ENCODE measurements at regions not wholly inside any gene's neighbourhood (a gene's known extent, or its start where the extent isn't known, plus 50 kb on each side); places are given as distances from the start of the nearest gene placed in this dataset.
"Not testable (repeated sequence)": the region's sequence is repeated elsewhere in the genome, so short reads cannot be mapped to it uniquely, and the experiment has no call there.

DNA sequence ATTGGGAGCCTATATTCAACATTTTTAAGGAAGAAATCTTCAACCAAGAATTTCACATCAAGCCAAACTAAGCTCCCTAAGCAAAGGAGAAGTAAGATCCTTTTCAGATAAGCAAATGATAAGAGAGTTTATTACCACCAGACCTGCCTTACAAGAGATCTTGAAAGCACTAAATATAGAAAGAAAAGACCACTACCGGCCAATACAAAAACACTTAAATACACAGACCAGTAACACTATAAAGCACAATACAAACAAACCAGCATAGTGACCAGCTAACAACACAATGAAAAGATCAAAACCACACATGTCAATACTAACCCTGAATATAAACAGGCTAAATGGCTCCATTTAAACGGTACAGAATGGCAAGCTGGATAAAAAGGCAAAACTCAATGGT is 165.4 kb downstream of the MRPL39 start:
- FAIRE-seq, result no peak

DNA sequence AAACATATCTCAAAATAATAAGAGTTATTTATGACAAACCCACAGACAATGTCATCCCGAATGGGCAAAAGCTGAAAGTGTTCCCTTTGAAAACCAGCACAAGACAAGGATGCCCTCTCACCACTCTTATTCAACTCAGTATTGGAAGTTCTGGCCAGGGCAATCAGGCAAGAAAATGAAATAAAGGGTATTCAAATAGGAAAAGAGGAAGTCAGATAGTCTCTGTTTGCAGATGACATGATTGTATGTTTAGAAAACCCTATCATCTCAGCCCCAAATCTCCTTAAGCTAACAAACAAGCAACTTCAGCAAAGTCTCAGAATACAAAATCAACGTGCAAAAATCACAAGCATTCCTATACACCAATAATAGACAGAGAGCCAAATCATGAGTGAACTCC is 169.8 kb downstream of the MRPL39 start:
- not testable (repeated sequence) for H3K9me3 Mint-ChIP-seq (ENCODE audit: unreplicated experiment); H3K4me1 ChIP-seq (ENCODE audit: insufficient read depth, low read length); H3K27ac Mint-ChIP-seq (ENCODE audit: unreplicated experiment); H3K27ac ChIP-seq (ENCODE audit: low read depth, low read length); H3K27me3 Mint-ChIP-seq (ENCODE audit: low read depth, unreplicated experiment); H3K4me3 ChIP-seq (ENCODE audit: insufficient read depth, low read depth, low read length); H3K36me3 ChIP-seq (ENCODE audit: insufficient read depth, low read length); H3K9me3 ChIP-seq (ENCODE audit: insufficient read depth, low read depth, low read length); H3K4me2 ChIP-seq (ENCODE audit: low read length); H2AFZ ChIP-seq (ENCODE audit: low read depth, low read length); DNase-seq (ENCODE audit: low read depth); H3K27me3 ChIP-seq (ENCODE audit: insufficient read depth, low read length); H3K36me3 Mint-ChIP-seq (ENCODE audit: low read depth, unreplicated experiment); H4K20me1 ChIP-seq (ENCODE audit: insufficient read depth, low read length); FAIRE-seq; H3K9ac ChIP-seq (ENCODE audit: low read length); H3K4me3 Mint-ChIP-seq (ENCODE audit: unreplicated experiment); H3K4me1 Mint-ChIP-seq (ENCODE audit: low read depth, unreplicated experiment); H3K79me2 ChIP-seq (ENCODE audit: insufficient read depth, low read length)

More for the DNA sequence above, 165.4 kb downstream of the MRPL39 start:
- DNase-seq (ENCODE audit: low read depth), result no peak
- H4K20me1 ChIP-seq (ENCODE audit: insufficient read depth, low read length), result no peaks in the 10 kb centered on the region
- H3K9ac ChIP-seq (ENCODE audit: low read length), result no peak overlapping the region
- H3K27ac Mint-ChIP-seq (ENCODE audit: unreplicated experiment), result no peak overlapping the region
- H3K4me3 ChIP-seq (ENCODE audit: insufficient read depth, low read depth, low read length), result no peak overlapping the region
- no peak overlapping the region for H3K4me2 ChIP-seq (ENCODE audit: low read length)
- TF ChIP-seq, protein P1, sequence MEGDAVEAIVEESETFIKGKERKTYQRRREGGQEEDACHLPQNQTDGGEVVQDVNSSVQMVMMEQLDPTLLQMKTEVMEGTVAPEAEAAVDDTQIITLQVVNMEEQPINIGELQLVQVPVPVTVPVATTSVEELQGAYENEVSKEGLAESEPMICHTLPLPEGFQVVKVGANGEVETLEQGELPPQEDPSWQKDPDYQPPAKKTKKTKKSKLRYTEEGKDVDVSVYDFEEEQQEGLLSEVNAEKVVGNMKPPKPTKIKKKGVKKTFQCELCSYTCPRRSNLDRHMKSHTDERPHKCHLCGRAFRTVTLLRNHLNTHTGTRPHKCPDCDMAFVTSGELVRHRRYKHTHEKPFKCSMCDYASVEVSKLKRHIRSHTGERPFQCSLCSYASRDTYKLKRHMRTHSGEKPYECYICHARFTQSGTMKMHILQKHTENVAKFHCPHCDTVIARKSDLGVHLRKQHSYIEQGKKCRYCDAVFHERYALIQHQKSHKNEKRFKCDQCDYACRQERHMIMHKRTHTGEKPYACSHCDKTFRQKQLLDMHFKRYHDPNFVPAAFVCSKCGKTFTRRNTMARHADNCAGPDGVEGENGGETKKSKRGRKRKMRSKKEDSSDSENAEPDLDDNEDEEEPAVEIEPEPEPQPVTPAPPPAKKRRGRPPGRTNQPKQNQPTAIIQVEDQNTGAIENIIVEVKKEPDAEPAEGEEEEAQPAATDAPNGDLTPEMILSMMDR (IDR thresholded peaks at IDR 0.05; ENCODE audit: insufficient read depth, low read depth, low read length), result no peak
- TF ChIP-seq EZH2 (IDR thresholded peaks at IDR 0.05; ENCODE audit: insufficient read depth, low read length), result no peak
- H3K4me3 Mint-ChIP-seq (ENCODE audit: unreplicated experiment), result no peak overlapping the region
- H3K4me1 ChIP-seq (ENCODE audit: insufficient read depth, low read length), result no peaks in the 10 kb centered on the region
- H2AFZ ChIP-seq (ENCODE audit: low read depth, low read length), result no peak overlapping the region
- no peaks in the 10 kb centered on the region for H3K9me3 Mint-ChIP-seq (ENCODE audit: unreplicated experiment)
- H3K4me1 Mint-ChIP-seq (ENCODE audit: low read depth, unreplicated experiment), result no peaks in the 10 kb centered on the region
- H3K36me3 Mint-ChIP-seq (ENCODE audit: low read depth, unreplicated experiment), result no peaks in the 10 kb centered on the region
- H3K9me3 ChIP-seq (ENCODE audit: insufficient read depth, low read depth, low read length), result no peaks in the 10 kb centered on the region
- no peaks in the 10 kb centered on the region for H3K36me3 ChIP-seq (ENCODE audit: insufficient read depth, low read length)
- no peaks in the 10 kb centered on the region for H3K27me3 ChIP-seq (ENCODE audit: insufficient read depth, low read length)
- H3K27me3 Mint-ChIP-seq (ENCODE audit: low read depth, unreplicated experiment), result no peaks in the 10 kb centered on the region
- no peak overlapping the region for H3K27ac ChIP-seq (ENCODE audit: low read depth, low read length)
- no peaks in the 10 kb centered on the region for H3K79me2 ChIP-seq (ENCODE audit: insufficient read depth, low read length)

DNA sequence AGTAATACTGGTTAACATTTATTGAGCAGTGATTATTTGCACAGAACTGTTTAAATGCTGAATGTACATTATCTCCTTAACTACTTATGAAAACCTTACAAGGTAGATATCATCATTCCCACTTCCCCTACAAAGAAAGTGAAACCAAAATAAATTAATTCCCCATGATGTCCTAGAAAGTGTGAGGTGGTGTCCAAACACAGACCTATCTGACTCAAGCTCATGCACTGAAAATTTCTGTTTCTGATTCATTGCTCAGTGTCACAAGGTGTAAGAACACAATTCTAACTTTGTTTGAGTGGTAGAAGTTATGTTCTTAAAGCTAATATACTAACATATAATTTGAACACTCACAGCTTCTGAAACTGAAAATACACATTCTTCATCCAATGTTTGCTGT is 178.7 kb downstream of the MRPL39 start:
- Histone ChIP-seq H3K4me3 (ENCODE audit: insufficient read depth, low read depth, low read length) (no peak overlapping the region), H3K4me1 (ENCODE audit: insufficient read depth, low read length) (no peaks in the 10 kb centered on the region), H3K4me2 (ENCODE audit: low read length) (no peak overlapping the region), H2AFZ (ENCODE audit: low read depth, low read length) (no peak overlapping the region), H3K27me3 (ENCODE audit: insufficient read depth, low read length) (no peaks in the 10 kb centered on the region), H3K27ac (ENCODE audit: low read depth, low read length) (no peak overlapping the region), H3K9ac (ENCODE audit: low read length) (no peak overlapping the region), H3K9me3 (ENCODE audit: insufficient read depth, low read depth, low read length) (no peaks in the 10 kb centered on the region), H3K79me2 (ENCODE audit: insufficient read depth, low read length) (no peaks in the 10 kb centered on the region), H4K20me1 (ENCODE audit: insufficient read depth, low read length) (no peaks in the 10 kb centered on the region), H3K36me3 (ENCODE audit: insufficient read depth, low read length) (no peaks in the 10 kb centered on the region)
- Mint-ChIP-seq H3K9me3 (ENCODE audit: unreplicated experiment) (peaks cover 2% of the 10 kb centered on the region), H3K4me1 (ENCODE audit: low read depth, unreplicated experiment) (no peaks in the 10 kb centered on the region), H3K36me3 (ENCODE audit: low read depth, unreplicated experiment) (peaks cover 2% of the 10 kb centered on the region), H3K27me3 (ENCODE audit: low read depth, unreplicated experiment) (peaks cover 4% of the 10 kb centered on the region), H3K4me3 (ENCODE audit: unreplicated experiment) (no peak overlapping the region), H3K27ac (ENCODE audit: unreplicated experiment) (no peak overlapping the region)
- TF ChIP-seq, protein P1 (IDR thresholded peaks at IDR 0.05; ENCODE audit: insufficient read depth, low read depth, low read length), result no peak
- TF ChIP-seq EZH2 (IDR thresholded peaks at IDR 0.05; ENCODE audit: insufficient read depth, low read length), result no peak
- DNase-seq (ENCODE audit: low read depth), result no peak
- no peak for FAIRE-seq

All from astrocyte (in vitro differentiated cells and primary cell).